Calu3 (cell line): ENCODE measurements at regions not wholly inside any gene's neighbourhood (a gene's known extent, or its start where the extent isn't known, plus 50 kb on each side); places are given as distances from the start of the nearest gene placed in this dataset.

Experiments
- BruUV-seq: library from RNA; stranded (reverse); fragments of 400-500 nt; replicated peaks from 2 replicates; lab custom pipeline; 2021; lab: Mats Ljungman, UMichigan
- CTCF ChIA-PET: fragments of 300-600 bp; sonication (Branson Sonifier 250); formaldehyde crosslinking; loops from one replicate; lab custom pipeline; 2022; ENCODE audit warnings: antibody characterized with exemption; lab: Charles Lee
- DNase-seq: peaks from one replicate; pipeline ENCODE4 v3.0.0; 2022
- H3K27ac Mint-ChIP-seq: one replicate; pipeline ENCODE4 v1.8.0; 2022; ENCODE audit warnings: mixed read lengths; ENCODE audit not compliant: unreplicated experiment
- H3K27me3 Mint-ChIP-seq: one replicate; pipeline ENCODE4 v1.8.0; 2022; ENCODE audit warnings: mixed read lengths; ENCODE audit not compliant: unreplicated experiment
- H3K36me3 Mint-ChIP-seq: one replicate; pipeline ENCODE4 v1.8.0; 2022; ENCODE audit warnings: mild to moderate bottlenecking, moderate library complexity, mixed read lengths; ENCODE audit not compliant: insufficient read depth, unreplicated experiment
- H3K4me1 Mint-ChIP-seq: one replicate; pipeline ENCODE4 v1.8.0; 2022; ENCODE audit warnings: mild to moderate bottlenecking, low read depth, mixed read lengths; ENCODE audit not compliant: unreplicated experiment
- H3K4me3 Mint-ChIP-seq: one replicate; pipeline ENCODE4 v1.8.0; 2022; ENCODE audit warnings: mild to moderate bottlenecking, low read depth, moderate library complexity, mixed read lengths; ENCODE audit not compliant: unreplicated experiment
- H3K9me3 Mint-ChIP-seq: one replicate; pipeline ENCODE4 v1.8.0; 2022; ENCODE audit warnings: low read depth, mixed read lengths; ENCODE audit not compliant: unreplicated experiment
- CTCF ChIP-seq: fragments of 200-600 bp; IDR thresholded peaks from one replicate; pipeline ENCODE4 v1.8.0; 2022; ENCODE audit warnings: antibody characterized with exemption; ENCODE audit not compliant: unreplicated experiment
- intact Hi-C: fragments of 100-400 bp; cut with micrococcal nuclease; formaldehyde crosslinking; loops from one replicate; pipeline ENCODE4 v1.10.0; 2022; ENCODE audit not compliant: unreplicated experiment

- no TSS peak for BruUV-seq
- H3K27me3 Mint-ChIP-seq, result no peaks in the 10 kb centered on the region
- DNase-seq, result no peak
- H3K4me3 Mint-ChIP-seq, result no peak overlapping the region
- H3K9me3 Mint-ChIP-seq, result peaks cover 2% of the 10 kb centered on the region
- intact Hi-C loops, result no loop called here
- no peaks in the 10 kb centered on the region for H3K36me3 Mint-ChIP-seq
- TF ChIP-seq CTCF, result no peak
- no peak overlapping the region for H3K27ac Mint-ChIP-seq
- H3K4me1 Mint-ChIP-seq, result no peaks in the 10 kb centered on the region
- CTCF ChIA-PET, result no interaction called here
These were observed 1059.5 kb downstream of the FAM181B start for GRCh38 chr11:81674211-81674610.

GRCh38 chr11:81673001-81673400 is 1060.7 kb downstream of the FAM181B start:
- intact Hi-C loops, result no loop called here
- Mint-ChIP-seq H3K4me3 (no peak overlapping the region), H3K27me3 (no peaks in the 10 kb centered on the region), H3K9me3 (peaks cover 2% of the 10 kb centered on the region), H3K4me1 (no peaks in the 10 kb centered on the region), H3K27ac (no peak overlapping the region), H3K36me3 (no peaks in the 10 kb centered on the region)
- TF ChIP-seq CTCF, result no peak
- no peak for DNase-seq
- CTCF ChIA-PET, result no interaction called here
- no TSS peak for BruUV-seq

- intact Hi-C loops, result no loop called here
- DNase-seq, result no peak
- CTCF ChIA-PET, result no interaction called here
- Mint-ChIP-seq H3K27ac (no peak overlapping the region), H3K9me3 (no peaks in the 10 kb centered on the region), H3K4me1 (no peaks in the 10 kb centered on the region), H3K4me3 (no peak overlapping the region), H3K27me3 (no peaks in the 10 kb centered on the region), H3K36me3 (no peaks in the 10 kb centered on the region)
- no TSS peak for BruUV-seq
- TF ChIP-seq CTCF, result no peak
These were observed 1063.6 kb downstream of the FAM181B start for GRCh38 chr11:81669935-81670543.

GRCh38 chr11:81658722-81659121 is 1074.9 kb downstream of the FAM181B start:
- no peak overlapping the region for H3K4me3 Mint-ChIP-seq
- H3K27me3 Mint-ChIP-seq, result no peaks in the 10 kb centered on the region
- no peak for TF ChIP-seq CTCF
- H3K36me3 Mint-ChIP-seq, result no peaks in the 10 kb centered on the region
- CTCF ChIA-PET, result no interaction called here
- DNase-seq, result no peak
- peaks cover 12% of the 10 kb centered on the region for H3K9me3 Mint-ChIP-seq
- H3K27ac Mint-ChIP-seq, result no peak overlapping the region
- H3K4me1 Mint-ChIP-seq, result no peaks in the 10 kb centered on the region
- intact Hi-C loops, result no loop called here
- no TSS peak for BruUV-seq
